ENCODE measurements at regions not wholly inside any gene's neighbourhood (a gene's known extent, or its start where the extent isn't known, plus 50 kb on each side); places are given as distances from the start of the nearest gene placed in this dataset.

DNA sequence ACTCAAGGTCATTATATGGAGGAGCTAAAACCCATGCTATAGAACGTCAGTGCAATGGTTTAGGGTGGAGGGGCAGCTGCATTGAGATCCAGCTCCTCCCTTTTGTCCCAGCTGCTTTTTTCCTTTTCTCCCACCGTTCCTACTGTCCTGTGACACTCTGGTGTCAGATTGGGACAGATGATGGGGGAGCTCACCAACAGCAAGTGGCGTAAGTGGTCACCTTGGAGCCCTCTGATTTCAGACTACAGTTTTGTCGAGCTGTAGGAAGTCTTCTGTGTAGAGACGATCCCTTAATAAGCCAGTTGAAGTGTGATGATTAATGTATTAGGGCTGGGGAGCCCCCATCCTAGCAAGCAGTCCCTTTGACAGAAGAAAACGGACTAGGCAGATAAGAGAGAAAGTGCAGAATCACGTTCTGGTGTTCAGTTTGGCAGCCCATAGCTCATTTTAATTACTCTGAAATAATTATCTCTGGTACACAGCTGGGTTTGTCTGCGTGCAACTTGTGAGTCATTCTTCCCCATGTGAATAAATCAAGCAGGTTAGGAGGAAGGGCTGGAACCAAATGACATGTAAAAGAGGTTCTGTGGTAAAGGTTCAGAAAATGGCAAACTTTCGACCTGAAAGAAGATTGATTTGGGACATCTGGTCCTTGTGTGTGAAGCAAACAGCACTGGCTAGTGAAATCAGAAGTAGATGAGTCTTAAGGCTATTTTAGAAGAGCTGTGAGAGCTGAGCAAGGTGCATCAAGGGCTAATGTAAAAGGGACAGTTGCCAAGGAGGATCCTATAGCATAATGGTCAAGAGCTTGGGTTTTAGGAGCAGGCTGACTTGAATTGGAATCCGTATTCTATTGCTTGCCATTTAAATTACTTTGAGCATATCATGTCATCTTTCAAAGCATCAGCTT lies 241.4 kb downstream of the EDEM1 start:
- no peak for DNase-seq (ENCODE audit: low read depth)

DNA sequence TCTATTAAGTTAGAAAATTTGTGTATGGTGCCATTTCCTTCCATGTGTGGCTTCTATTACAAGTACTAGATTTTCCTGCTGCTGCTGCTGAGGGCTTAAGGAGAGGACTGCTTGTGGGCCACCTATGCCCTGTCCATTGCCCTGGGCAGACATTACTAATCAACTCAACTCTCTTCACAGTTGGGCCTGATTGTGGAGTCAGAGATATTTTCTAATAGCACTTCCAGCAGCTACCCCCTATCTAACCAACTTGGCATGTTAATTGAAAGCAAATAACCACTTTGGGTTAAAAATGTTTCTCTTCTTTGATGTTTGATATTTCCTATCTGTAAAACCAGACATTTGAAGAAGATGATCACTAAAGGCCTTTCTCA lies 242.0 kb downstream of the EDEM1 start:
- DNase-seq (ENCODE audit: low read depth): no peak

DNA sequence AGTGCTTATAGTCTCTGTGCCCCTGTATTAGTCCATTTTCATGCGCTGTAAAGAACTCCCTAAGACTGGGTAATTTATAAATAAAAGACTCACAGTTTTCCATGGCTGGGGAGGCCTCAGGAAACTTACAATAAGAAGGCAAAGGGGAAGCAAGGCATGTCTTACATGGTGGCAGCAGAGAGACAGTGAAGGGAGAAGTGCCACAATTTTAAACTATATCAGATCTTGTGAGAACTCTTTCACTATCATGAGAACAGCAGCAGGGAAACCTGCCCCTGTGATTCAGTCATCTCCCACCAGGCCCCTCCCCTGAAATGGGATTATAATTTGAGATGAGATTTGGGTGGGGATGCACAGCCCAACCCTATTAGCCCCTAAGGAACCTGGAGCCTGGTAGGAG lies 243.2 kb downstream of the EDEM1 start:
- no peak for DNase-seq (ENCODE audit: low read depth)

DNA sequence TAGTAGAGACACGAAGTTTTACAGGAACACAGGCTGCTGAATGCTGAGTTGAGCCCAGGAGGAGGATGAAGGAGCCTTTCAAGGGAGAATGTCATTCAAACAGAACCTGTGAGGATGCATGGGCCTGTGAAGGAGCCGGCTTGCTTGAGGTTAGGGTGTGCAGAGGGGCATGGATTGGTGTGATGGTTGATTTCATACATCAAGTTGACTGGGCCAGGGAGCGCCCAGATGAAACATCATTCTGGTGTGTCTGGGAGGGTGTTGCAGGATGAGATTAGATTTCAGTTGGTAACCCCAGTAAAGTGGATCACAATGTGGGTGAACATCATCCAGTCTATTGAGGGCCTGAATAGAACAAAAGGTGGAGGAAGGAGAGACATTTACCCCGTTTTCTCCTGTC lies 243.6 kb downstream of the EDEM1 start:
- no peak for DNase-seq (ENCODE audit: low read depth)

DNA sequence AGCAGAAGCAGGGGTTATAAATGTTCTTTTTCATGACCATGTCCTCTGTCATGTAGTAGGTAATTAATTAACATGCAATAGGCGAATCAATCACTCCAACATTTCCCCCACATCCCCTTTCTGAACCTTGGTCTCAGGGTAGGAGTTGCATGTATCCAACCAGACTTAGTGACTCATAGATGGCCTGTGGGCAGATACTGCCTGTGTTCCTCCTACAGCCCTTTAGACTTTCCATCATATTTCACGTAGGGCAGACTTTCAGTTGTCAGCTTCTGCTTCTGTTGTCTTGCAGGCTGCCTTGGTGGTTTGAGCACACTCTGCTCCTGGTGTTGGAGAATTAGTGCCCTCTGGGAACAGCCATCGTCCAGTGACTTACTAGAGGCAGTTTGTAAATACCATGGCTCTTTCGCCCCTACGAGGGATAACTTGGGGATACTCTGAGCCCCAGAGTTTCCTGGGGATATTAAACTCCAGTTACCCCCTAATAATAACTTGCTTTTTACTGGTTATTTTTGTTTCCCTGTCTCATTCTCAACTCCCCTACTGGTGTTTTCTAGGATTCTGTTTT lies 244.4 kb downstream of the EDEM1 start:
- no peak for DNase-seq (ENCODE audit: low read depth)

DNA sequence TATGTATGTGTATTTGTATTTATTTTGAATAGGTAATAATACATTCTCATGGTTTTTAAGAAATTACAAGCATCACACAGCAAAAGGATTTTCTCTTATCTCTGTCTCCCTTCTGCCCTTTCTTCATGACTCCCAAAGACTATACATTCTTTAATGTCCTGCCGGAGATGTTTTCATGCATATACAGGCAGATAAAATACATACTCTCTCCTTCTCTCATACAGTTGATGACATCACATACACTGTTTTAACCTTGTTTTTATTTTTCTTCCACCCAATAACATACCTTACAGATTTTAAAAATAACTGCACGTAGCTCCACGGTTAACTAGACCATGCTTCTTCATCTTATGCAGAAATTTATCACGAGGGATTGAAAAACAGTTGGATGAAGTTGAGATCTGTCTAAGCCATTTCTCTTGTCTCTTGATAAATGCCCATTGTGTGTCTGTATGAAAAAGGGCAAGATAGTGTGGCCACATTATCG lies 249.8 kb downstream of the EDEM1 start:
- DNase-seq (ENCODE audit: low read depth): no peak

DNA sequence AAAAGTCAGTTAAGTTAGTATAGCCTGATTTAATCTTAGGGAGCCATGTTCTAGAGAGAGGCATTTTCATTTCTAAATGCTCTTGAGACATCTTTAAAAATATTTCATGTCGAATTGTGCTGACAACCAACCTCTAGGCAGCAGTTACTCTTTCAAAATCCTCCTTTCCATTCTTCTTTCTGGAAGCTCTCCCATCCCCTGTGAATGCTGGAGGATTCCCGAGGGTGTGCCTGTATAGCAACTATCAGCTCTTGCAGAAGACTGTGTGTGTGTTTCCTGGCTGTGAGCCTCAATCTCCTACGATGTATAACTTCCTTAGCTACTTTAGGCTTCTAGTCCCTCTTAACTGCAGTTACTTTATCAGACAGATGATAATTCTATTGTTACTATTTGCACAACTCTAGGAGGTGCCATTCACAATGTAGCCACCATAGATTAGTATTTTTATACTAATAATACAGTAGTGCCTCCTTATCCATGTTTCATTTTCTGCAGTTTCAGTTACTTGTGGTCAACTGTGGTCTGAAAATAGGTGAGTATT lies 250.3 kb downstream of the EDEM1 start:
- no peak for DNase-seq (ENCODE audit: low read depth)

DNA sequence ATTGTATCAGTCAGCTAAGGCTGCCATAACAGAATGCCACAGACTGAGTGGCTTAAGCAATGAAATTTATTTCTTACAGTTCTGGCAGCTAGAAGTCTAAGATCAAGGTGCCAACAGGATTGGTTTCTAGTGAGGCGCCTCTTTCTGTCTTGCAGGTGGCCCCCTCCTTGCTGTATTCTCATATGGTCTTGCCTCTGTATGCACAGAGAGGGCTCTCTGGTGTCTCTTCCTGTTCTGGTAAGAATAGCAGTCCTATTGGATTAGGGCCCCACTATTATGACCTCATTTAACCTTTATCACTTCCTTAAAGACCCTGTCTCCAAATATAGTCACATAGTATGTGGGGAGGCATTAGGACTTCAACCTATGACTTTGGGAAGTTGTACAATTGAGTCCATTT lies 253.9 kb downstream of the EDEM1 start:
- no peak for DNase-seq (ENCODE audit: low read depth)

DNA sequence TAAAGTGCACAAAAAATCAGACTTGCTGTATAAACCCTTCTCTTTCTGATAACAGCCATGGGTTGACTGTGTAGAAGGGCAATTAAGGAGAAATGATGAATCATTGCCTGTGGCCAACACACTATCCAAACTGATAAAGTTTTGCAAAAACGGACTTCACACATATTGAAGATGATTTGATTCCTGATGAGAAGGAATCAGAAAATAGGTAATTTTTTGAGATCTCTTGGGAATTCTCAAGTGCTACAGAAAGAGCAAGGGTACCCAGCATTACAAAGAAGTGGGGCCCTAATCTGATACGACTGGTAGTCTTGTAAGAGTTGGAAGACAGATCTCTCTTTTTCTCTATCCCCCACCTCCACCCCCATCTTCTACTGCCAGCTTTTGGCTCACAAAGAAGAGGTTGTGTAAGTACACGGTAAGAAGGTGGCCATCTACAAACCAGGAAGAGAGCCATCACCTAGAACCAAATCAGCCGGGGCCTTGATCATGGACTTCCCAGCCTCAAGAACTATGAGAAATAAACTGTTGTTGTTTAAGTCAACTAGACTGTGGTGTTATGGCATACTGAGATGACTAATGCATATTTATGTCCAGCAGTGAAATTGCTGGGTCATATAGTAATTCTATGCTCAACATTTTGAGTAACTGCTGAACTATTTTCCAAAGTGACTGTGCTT lies 254.7 kb downstream of the EDEM1 start:
- DNase-seq (ENCODE audit: low read depth): no peak

DNA sequence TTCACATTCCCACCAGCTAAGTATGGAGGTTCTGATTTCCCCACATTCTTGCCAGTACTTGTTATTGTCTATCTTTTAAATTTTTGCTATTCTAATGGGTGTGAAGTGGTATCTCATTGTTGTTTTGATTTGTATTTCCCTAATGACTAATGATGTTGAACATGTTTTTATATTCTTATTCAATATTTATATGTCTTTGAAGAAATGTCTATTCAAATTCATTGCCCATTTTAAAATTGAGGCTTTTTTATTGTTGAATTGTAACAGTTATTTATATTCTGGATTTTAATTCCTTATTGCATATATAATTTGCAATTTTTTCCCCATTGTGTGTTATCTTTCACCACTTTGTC lies 255.3 kb downstream of the EDEM1 start:
- no peak for DNase-seq (ENCODE audit: low read depth)

DNA sequence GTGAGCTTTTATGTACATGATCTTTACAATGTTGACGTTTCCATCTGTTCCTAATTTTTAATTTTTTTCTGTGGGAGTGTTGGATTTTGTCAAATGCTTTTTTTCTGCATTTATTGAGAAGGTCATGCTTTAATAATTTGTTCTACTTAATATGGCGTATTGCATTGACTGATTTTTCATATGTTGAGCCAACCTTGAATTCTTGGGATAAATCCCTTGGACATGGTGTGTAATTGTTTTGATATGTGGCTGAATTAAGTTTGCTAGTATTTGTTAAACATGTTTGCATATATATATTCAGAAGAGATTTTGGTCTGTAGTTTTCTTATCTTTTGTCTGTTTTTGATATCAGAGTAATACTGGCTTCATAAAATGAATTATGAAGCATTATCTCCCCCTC lies 256.7 kb downstream of the EDEM1 start:
- no peak for DNase-seq (ENCODE audit: low read depth)

DNA sequence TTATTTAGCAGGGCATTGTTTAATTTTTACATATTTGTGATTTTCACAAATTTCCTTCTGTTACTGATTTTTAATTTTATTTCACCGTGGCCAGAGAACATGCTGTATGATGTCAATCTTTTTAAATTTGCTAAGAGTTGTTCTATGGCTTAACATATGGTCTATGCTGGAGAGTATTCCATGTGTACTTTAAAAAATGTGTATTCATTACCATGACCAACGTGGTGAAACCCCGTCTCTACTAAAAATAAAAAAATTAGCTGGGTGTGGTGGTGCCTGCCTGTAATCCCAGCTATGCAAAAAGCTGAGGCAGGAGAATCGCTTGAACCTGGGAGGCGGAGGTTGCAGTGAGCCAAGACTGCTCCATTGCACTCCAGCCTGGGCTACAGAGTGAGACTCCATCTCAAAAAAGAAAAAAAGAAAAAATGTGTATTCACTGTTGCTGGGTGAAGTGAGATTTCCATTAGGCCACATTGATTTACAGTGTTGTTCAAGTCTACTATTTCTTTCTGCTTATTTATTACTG lies 258.2 kb downstream of the EDEM1 start:
- DNase-seq (ENCODE audit: low read depth): no peak

DNA sequence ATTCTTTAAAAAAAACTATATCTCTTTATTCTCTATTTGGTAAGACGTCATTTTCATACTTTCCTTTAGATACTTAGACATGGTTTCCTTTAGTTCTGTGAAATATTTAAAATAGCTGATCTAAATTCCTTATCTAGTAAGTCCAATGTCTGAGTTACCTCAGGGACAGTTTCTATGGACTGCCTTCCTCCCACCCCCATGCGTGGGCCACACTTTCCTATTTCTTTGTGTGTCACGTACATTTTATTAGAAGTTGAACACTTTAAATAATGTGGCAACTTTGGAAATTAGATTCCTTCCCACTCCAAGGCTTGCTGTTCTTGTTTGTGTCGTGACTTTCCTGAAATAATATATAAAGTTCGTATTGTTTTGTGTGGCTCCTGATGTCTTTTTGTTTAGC lies 260.7 kb downstream of the EDEM1 start:
- DNase-seq (ENCODE audit: low read depth): no peak

DNA sequence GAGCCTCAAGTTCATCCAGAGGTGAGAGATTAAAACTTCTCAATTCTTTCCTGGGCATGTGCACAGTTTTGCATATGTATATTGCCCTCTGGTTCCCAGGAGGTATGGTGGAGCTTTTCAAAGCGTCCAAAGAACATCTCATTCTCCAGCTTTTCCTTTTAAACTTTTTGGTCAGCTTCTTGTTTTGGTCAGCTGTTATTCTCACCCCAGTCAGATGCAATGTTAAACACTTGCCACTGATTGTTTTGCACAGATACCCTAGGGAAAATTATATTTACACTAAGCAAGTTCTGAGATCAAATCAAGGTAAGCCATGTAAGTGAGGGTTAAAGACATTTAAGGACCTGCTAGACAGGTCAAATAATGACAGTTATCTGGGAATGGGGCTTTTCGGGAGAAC lies 261.3 kb downstream of the EDEM1 start:
- no peak for DNase-seq (ENCODE audit: low read depth)

DNA sequence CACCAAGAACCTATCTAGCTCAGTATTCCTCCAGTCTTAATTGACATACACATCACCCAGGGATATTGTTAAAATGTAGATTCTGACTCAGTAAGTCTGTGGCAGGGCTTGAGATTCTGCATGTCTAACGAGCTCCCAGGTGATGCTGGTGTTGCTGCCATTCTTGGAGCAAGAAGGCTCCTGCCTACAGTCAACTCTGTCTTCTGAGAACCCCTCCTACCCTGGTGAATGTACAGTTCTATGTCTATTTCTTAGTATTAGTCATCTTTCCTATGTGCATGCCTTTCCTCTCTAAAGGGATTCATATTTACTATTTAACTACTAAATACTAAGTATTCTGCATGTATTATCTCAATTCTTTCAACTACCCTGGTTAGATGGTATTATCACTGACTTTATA lies 268.7 kb downstream of the EDEM1 start:
- no peak for DNase-seq (ENCODE audit: low read depth)

DNA sequence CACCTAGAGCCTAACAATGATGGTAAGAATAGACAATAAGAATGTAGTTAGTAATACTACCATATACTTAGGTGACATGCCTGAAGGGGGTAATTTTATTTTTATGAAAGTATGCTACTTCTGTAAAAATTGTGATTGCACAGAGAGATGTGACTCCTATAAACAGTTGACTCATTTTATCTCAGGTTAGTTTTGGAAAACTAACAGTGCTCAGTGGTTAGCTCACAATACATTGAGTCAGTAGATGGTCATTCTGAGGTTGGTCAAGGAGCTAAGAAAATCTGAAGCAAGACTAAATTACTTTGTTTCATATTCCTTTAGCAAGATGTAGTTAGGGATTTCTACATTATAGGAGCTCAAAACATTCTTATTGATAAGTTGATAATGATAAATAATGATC lies 271.0 kb downstream of the EDEM1 start:
- DNase-seq (ENCODE audit: low read depth): no peak

DNA sequence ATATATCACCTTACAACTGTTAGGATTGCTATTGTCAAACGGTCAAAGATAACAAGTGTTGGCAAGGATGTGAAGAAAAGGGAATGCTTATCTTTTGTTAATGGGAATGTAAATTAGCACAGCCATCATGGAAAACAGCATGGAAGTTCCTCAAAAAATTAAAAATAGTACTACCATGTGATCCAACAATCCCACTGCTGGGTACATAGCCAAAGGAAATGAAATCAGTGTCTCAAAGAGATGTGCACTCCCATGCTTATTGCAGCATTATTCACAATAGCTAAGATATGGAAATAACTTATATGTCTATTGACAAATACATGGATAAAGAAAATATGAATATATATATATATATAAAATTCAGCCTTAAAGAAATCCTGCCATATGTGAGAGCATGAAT lies 274.6 kb downstream of the EDEM1 start:
- DNase-seq (ENCODE audit: low read depth): no peak

DNA sequence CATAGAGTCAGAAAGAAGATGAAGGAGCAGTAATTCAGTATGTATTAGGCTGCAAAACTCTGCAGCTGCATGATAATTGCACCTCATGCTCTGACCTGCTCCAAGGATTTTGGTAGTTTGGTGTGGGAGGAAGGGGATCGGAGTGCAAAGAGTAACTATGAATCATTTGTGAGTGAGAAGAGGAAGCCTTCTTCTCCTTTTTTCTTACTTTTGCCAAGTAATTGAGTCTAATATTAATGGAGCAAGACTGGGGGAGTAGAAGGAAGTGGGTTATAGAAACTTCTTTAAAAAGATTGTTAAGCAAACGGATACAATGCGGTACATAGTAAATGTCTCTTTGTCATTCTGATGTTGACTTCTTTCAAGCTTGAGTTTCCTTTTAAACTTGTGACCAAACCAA lies 276.5 kb downstream of the EDEM1 start:
- DNase-seq (ENCODE audit: low read depth): no peak

DNA sequence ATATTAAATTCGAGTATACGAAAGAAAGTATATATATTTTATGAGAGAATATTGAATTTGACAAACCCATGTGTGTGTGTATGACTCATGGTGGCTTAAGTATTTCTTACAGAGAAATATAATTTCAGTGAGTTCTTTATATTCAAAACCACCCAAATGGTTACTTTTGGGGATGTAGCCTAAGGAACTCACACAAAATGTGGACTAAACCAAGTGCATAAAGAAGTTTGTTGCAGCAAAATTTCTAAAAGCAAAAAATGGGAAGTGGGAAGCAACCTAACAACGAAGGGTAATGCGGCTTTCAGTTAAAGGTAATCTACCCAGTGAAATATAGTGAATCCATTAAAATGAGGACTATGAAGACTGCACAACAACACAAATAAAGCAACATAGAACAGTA lies 277.1 kb downstream of the EDEM1 start:
- DNase-seq (ENCODE audit: low read depth): no peak

DNA sequence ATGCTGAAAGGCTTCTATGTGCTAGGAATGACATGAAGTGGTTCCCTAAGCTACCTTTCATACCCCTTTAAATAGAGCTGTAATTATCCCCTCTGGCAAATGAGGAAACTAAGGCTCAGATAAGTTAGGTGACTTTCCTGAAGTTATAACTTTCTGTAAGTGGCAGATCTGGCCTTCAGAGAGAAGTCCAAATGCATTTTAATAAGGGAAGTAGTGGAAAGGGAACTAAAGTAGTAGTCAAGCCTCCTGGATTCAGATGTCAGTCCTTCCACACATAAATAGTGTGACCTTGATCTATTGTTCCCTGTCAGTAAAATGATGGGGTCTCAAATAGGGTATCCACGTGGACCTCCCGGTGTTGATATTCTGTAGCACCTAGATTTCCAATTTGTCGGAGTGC lies 277.7 kb downstream of the EDEM1 start:
- DNase-seq (ENCODE audit: low read depth): no peak

DNA sequence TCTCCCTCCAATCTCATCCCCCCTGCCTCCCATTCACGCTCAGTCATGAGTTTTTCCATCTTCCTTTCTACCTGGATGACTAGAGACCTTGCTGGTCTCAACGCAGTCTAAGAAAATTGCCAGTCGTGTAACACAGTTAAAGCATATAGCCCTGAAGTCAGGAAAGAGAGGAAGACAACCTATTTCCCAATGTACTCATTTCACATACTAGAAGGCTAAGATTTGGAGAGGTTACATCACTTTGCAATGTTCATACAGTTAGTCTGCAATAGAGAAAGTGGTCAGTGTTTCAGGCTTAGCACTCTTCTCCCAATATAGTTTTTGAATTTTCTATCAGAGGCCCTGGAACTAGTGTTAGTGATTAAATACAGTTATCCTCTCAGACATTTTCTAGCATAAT lies 278.6 kb downstream of the EDEM1 start:
- DNase-seq (ENCODE audit: low read depth): no peak

DNA sequence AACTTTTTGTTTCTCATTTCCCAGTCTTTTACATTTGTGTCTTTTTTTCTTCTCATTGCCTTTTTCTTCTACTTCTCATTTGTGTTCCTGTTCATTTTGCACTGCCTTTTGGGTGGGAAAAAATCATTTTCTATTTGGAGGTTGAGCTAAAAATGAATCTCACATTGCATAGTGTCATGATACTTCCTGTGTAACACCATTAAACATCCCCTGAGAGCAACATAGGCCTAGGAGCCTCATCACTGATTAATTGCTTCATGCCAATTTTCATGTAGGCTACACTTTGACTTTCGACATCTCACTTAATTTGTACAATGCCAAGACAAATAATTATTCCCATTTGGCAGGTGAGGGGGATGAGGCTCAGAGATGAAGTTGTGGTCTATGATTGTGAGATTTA lies 279.2 kb downstream of the EDEM1 start:
- DNase-seq (ENCODE audit: low read depth): no peak

DNA sequence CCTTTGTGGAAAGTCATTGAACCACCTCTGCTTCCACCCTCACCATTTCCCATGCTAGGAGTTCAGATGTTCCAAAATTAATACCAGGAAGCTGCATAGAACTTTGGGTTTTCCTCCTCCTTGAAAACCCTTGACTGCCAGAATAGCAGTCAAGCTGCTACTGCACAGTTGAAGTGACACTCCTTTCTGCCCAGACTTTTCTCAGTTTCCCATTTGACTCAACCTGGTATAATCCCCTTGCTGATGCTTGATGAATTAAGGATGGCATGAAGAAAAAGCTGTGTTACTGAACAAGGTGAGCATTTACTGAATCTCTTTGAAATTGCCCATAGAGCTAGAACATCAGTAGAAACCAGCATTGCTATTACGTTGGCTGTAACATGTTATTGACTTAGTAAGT lies 286.0 kb downstream of the EDEM1 start:
- DNase-seq (ENCODE audit: low read depth): no peak
